Epidermal melanocyte (primary cell): ENCODE measurements at regions not wholly inside any gene's neighbourhood (a gene's known extent, or its start where the extent isn't known, plus 50 kb on each side); places are given as distances from the start of the nearest gene placed in this dataset.

Experiments used
- DNase-seq: peaks from one replicate; pipeline ENCODE4 v3.0.0; 2011; ENCODE audit warnings: low spot score; ENCODE audit not compliant: insufficient read length

DNA sequence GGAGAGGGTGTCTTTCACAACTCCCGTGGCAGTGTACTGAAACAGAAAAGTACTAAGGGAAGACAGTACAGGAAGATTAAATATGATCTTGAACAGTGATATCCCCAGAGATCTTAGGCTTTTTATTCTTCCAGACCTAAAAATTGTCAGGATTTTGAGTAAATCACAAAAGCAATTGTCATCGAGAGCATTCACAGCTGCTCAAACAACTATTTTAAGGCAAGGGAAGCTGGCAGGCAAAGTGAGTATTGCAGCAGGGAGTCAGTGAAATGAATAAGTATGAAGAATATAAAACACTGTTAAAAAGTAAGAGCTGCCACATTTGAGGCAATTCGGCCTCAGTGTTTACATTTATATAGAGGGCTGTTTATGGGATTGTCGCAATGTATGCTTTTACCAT, 479.0 kb downstream of the CAAP1 start:
- no peak for DNase-seq

- DNase-seq: no peak
Observed at GRCh38 chr9:26412446-26412845, 480.2 kb downstream of the CAAP1 start.

GRCh38 chr9:26406676-26407075, 485.9 kb downstream of the CAAP1 start:
- no peak for DNase-seq

DNA sequence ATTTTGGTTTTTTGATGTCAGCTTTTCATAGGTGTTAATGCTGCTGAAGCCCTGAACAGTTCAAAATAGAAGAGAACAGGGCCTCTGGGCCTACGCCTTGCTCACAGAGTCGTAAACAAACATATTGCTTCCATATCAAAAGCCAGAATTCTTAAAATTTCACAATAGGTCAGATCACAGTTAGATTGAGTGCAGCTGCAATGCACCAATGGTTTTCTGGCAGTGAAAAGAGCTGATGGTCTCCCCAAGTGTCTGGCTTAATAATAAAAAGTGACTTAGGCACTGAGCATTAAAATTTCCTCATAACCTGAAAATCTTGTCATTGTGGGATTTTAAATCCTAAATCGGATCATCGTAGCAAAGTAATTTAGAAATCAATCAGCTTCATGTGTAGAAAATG, 493.0 kb downstream of the CAAP1 start:
- no peak for DNase-seq

- DNase-seq: no peak
Observed at GRCh38 chr9:26394025-26394424, 498.6 kb downstream of the CAAP1 start.

- DNase-seq: no peak
Observed at GRCh38 chr9:26392639-26393038, 500.0 kb downstream of the CAAP1 start.

DNA sequence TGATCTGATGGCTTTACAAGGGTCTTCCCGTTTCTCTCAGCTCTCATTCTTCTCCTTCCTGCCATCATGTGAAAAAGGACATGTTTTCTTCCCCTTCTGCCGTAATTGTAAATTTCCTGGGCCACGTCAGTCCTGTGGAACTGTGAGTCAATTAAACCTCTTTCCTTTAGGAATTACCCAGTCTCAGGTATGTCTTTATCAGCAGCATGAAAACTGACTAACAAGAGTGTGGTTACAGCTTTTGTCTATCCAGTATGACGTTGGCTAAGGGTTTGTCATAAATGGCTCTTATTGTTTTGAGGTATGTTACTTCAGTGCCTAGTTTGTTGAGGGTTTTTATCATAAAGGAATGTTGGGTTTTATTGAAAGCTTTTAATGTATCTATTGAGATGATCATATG, 501.6 kb downstream of the CAAP1 start:
- DNase-seq: no peak

- DNase-seq: no peak
Observed at GRCh38 chr9:26375448-26375847, 517.2 kb downstream of the CAAP1 start.

DNA sequence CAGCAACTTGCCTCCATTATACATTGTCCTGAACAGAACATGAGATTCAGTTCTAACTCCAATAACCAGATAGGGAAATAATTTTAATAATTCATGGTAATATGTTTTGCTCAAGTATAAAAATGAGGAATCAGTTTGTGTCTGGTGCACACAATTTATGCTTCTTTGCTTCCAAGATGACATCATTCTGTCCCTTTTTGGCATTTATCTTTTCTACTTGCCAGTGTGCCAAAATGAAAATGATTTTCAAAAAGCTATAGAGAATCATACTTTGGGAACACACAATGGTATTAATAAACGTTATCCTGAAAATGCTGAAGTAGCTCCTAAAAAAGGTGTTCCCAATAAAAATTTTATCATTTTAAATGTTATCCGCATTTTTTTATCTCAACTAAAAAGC, 519.0 kb downstream of the CAAP1 start:
- no peak for DNase-seq

- DNase-seq: no peak
Observed at GRCh38 chr9:26371236-26371635, 521.4 kb downstream of the CAAP1 start.

DNA sequence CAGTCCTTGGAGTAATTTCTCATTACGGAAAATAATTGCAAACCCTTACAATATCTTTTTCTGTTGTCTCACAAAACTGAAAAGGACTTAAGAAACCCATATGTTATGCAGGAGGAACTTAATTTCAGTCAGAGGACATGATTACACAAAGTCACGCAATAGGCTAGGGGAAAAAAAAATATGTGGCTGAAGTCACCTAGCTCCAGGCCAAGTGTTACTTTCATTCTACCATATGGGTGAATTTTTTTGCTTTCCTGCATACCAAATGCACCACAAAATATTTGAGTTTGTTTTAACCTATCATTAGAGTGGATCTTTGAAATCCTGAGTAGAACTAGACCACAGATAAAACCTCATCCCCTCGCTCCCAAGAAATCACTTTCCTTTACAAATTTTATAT, 523.5 kb downstream of the CAAP1 start:
- DNase-seq: no peak

- no peak for DNase-seq
Observed at GRCh38 chr9:26368241-26368640, 524.4 kb downstream of the CAAP1 start.

GRCh38 chr9:26361010-26361409, 531.6 kb downstream of the CAAP1 start:
- no peak for DNase-seq

DNA sequence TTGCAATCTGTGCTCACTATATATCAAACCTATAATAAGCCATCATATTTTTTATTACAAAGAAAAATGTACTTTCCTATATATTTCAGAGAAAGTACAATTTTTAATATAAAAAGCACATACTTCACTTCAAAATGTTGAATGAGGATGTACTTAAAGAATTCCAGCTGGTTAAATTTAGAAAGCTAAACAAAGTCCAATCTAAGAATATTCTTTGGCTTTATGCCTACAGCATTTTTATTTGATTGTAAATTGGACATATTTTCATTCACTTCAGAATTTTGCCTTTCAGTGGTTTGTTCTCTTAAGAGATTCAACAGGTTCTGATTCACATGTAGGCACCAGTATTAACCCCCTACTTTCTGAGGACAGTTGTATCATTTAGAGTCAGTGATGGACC, 533.8 kb downstream of the CAAP1 start:
- no peak for DNase-seq

DNA sequence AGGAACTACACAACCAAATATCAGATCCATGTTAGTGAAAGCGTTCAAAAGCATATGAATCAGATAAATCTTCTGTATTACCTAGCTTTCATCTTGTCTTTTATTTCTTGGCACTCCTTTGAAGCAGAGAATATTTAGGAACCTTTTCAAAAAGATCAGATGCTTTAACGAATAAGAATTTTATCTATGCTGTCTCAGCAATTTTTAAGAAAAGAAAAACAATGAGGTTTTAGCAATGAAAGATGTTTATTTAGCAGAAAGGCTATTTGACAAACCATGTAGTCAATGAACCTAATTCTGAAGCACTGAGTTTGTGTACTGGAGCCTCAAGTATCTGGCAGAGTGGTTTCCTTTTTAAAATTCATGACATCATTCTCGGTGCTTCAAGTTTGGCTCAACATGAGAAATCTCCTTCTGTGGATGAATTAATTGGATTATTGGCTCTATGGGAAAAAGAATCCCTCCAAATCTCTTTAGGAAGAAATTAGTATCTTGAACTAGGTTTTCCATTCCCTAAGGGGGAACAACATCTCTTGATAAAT, 534.7 kb downstream of the CAAP1 start:
- DNase-seq: no peak

DNA sequence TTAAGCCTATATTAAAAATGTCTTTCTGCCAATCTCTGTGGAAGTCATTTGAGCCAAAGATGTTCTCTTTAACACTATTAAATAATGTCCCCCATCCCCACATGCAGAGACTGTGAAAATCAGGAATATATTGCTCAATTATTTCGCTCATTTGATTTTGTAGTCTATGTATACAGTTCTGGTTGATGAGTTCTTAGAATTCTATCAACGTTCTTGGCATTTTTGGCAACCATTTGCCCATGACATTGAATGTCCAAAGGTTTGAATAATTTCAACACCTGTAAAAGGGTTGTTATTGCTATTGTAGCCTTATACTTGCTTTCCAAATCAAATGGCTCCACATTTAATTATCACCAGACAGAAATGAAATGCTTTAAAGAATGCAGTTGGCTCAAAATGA, 536.1 kb downstream of the CAAP1 start:
- DNase-seq: no peak

DNA sequence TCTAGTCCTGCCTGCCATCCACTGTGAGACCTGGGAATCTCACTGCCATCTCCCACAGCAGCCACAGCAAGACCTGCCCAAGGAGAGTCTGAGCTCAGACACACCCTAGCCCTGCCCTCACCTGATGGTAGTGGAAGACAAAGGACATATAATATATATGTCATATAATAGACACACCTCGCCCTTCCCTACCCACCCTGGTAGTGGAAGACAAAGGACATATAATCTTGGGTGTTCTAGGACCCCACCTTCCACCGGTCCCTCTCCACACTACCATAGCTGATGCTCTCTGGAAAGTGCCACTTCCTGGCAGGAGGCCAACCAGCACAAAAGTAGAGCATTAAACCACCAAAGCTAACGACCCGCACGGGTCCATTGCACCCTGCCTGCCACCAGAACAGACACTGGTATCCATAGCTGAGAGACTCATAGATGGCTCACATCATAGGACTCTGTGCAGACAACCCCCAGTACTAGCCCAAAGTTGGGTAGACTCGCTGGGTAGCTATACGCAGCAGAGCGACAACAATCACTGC, 545.6 kb downstream of the CAAP1 start:
- no peak for DNase-seq

GRCh38 chr9:26341545-26341944, 551.1 kb downstream of the CAAP1 start:
- DNase-seq: no peak

- no peak for DNase-seq
Observed at GRCh38 chr9:26339796-26340195, 552.8 kb downstream of the CAAP1 start.

GRCh38 chr9:26335116-26335515, 557.5 kb downstream of the CAAP1 start:
- DNase-seq: no peak

DNA sequence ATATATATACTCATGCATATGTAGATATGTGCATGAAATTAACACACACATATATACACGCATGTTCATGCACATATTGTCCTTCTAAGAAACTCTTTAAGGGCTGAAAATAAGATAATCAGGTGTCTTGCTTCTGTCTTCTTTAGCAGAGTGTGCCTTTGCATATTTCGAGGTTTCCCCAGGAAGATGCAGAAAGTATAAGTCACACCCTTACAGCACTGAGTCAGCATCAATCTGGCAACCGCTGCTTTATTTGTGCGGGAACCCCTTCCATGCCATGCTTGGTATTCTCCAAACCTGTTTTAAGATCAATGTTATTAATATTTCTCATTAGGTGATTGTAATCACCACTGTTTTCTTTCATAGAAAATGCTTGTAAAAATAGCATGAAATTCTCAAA, 557.9 kb downstream of the CAAP1 start:
- no peak for DNase-seq

GRCh38 chr9:26331223-26331622, 561.4 kb downstream of the CAAP1 start:
- no peak for DNase-seq

DNA sequence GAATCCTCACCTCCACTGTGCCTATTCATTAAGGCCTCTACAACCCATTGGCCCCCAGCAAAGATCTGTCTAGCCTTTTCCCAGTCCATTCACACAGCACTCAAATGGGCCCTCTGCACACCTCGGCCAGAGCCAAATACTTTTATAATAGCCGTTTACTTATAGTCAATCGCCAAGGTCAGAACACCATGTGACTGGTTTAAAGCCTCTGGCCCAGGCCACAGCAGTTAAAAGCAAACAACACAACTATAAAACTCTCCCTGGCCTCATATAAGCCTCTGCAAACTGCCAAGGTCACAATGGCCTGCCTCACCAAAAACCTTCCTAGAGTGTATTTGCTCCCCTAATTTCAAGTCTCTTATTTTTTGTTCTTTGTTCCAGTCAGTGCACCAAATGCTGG, 562.6 kb downstream of the CAAP1 start:
- DNase-seq: no peak

GRCh38 chr9:26326563-26326962, 566.0 kb downstream of the CAAP1 start:
- no peak for DNase-seq
